ENCODE measurements at regions not wholly inside any gene's neighbourhood (a gene's known extent, or its start where the extent isn't known, plus 50 kb on each side); places are given as distances from the start of the nearest gene placed in this dataset.

- no peak overlapping the region for H3K4me3 ChIP-seq
- H3K27ac ChIP-seq = no peak overlapping the region
- no peaks in the 10 kb centered on the region for H3K36me3 ChIP-seq
- intact Hi-C loops (cut with DNase I) = no loop called here
- H3K4me1 ChIP-seq = no peaks in the 10 kb centered on the region
- DNase-seq (ENCODE audit: extremely low spot score in 2 of 2) = no peak
- TF ChIP-seq POLR2A (IDR thresholded peaks at IDR 0.05) = no peak
- TF ChIP-seq CTCF (IDR thresholded peaks at IDR 0.05) = no peak
- no peak for TF ChIP-seq POLR2AphosphoS5 (IDR thresholded peaks at IDR 0.05; ENCODE audit: insufficient read depth in 1 of 2, low read depth in 1 of 2)
- H3K9me3 ChIP-seq = no peaks in the 10 kb centered on the region
- H3K27me3 ChIP-seq = no peaks in the 10 kb centered on the region
Measured at GRCh38 chr6:40196135-40196518, 261.9 kb upstream of the MOCS1 start.

GRCh38 chr6:40195428-40196134, 261.3 kb upstream of the MOCS1 start:
- no peak overlapping the region for H3K4me3 ChIP-seq
- no peak for TF ChIP-seq POLR2A (IDR thresholded peaks at IDR 0.05)
- TF ChIP-seq CTCF (IDR thresholded peaks at IDR 0.05) = no peak
- no peak for TF ChIP-seq POLR2AphosphoS5 (IDR thresholded peaks at IDR 0.05; ENCODE audit: insufficient read depth in 1 of 2, low read depth in 1 of 2)
- intact Hi-C loops (cut with DNase I) = no loop called here
- H3K9me3 ChIP-seq = no peaks in the 10 kb centered on the region
- no peak for DNase-seq (ENCODE audit: extremely low spot score in 2 of 2)
- no peaks in the 10 kb centered on the region for H3K4me1 ChIP-seq
- H3K27me3 ChIP-seq = no peaks in the 10 kb centered on the region
- no peak overlapping the region for H3K27ac ChIP-seq
- H3K36me3 ChIP-seq = no peaks in the 10 kb centered on the region

GRCh38 chr6:40194447-40195170, 260.3 kb upstream of the MOCS1 start:
- H3K27me3 ChIP-seq = no peaks in the 10 kb centered on the region
- no peak for DNase-seq (ENCODE audit: extremely low spot score in 2 of 2)
- no peaks in the 10 kb centered on the region for H3K4me1 ChIP-seq
- TF ChIP-seq CTCF (IDR thresholded peaks at IDR 0.05) (no peak), POLR2AphosphoS5 (IDR thresholded peaks at IDR 0.05; ENCODE audit: insufficient read depth in 1 of 2, low read depth in 1 of 2) (no peak), POLR2A (IDR thresholded peaks at IDR 0.05) (no peak)
- no peaks in the 10 kb centered on the region for H3K9me3 ChIP-seq
- no peak overlapping the region for H3K27ac ChIP-seq
- intact Hi-C loops (cut with DNase I) = no loop called here
- no peak overlapping the region for H3K4me3 ChIP-seq
- no peaks in the 10 kb centered on the region for H3K36me3 ChIP-seq

- intact Hi-C loops (cut with DNase I) = no loop called here
- no peaks in the 10 kb centered on the region for H3K36me3 ChIP-seq
- H3K4me3 ChIP-seq = no peak overlapping the region
- no peak for TF ChIP-seq CTCF (IDR thresholded peaks at IDR 0.05)
- no peak for TF ChIP-seq POLR2A (IDR thresholded peaks at IDR 0.05)
- no peak for TF ChIP-seq POLR2AphosphoS5 (IDR thresholded peaks at IDR 0.05; ENCODE audit: insufficient read depth in 1 of 2, low read depth in 1 of 2)
- H3K4me1 ChIP-seq = no peaks in the 10 kb centered on the region
- no peak for DNase-seq (ENCODE audit: extremely low spot score in 2 of 2)
- no peak overlapping the region for H3K27ac ChIP-seq
- H3K27me3 ChIP-seq = no peaks in the 10 kb centered on the region
- H3K9me3 ChIP-seq = no peaks in the 10 kb centered on the region
Measured at GRCh38 chr6:40192516-40192915, 258.3 kb upstream of the MOCS1 start.

DNA sequence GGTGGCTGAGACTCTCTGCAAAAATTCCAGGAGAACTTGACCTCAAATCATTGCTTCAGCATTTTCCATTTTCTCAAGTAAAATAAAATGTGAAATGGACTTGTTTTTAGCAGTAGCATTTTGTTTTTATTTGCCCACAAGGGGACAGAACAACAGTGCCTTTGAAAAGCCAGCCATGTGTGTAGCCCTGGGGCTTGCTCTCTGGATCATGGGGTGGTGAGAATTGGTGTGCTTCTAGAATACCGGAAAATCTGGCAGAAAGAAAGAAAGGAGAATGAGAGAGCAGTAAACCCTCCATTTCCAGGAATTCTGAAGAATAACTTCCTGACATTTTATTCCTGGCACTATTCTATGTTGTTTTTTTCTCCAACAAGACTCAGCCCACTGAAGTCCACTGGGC, 254.7 kb upstream of the MOCS1 start:
- intact Hi-C loops (cut with DNase I) = no loop called here
- H3K4me3 ChIP-seq = no peak overlapping the region
- TF ChIP-seq POLR2A (IDR thresholded peaks at IDR 0.05) = no peak
- TF ChIP-seq CTCF (IDR thresholded peaks at IDR 0.05) = no peak
- TF ChIP-seq POLR2AphosphoS5 (IDR thresholded peaks at IDR 0.05; ENCODE audit: insufficient read depth in 1 of 2, low read depth in 1 of 2) = no peak
- no peaks in the 10 kb centered on the region for H3K4me1 ChIP-seq
- H3K27me3 ChIP-seq = no peaks in the 10 kb centered on the region
- no peak overlapping the region for H3K27ac ChIP-seq
- peak in 1 of 2 donors; percentile 12 for DNase-seq (ENCODE audit: extremely low spot score in 2 of 2)
- no peaks in the 10 kb centered on the region for H3K9me3 ChIP-seq
- no peaks in the 10 kb centered on the region for H3K36me3 ChIP-seq
